DOHH2 (cell line): ENCODE measurements at regions not wholly inside any gene's neighbourhood (a gene's known extent, or its start where the extent isn't known, plus 50 kb on each side); places are given as distances from the start of the nearest gene placed in this dataset.

ENCODE experiments used
- CTCF ChIP-seq: fragments of 200-600 bp; sonication (generic); IDR thresholded peaks from one replicate; pipeline ENCODE4 v1.5.1; 2014; ENCODE audit warnings: antibody characterized with exemption, mild to moderate bottlenecking, low read depth, low read length; ENCODE audit not compliant: poor library complexity, severe bottlenecking
- EZH2phosphoT487 ChIP-seq: fragments of 200-600 bp; sonication (generic); IDR thresholded peaks from 2 replicates; pipeline ENCODE4 v1.6.1; 2017; ENCODE audit warnings: borderline replicate concordance, mild to moderate bottlenecking, antibody characterized with exemption, low read length, moderate library complexity, mixed read lengths

- no peak for TF ChIP-seq CTCF
- no peak for TF ChIP-seq EZH2phosphoT487
These were observed 544.0 kb upstream of the AGA start for GRCh38 chr4:177986236-177986635.
